Ishikawa (cell line): ENCODE measurements at regions not wholly inside any gene's neighbourhood (a gene's known extent, or its start where the extent isn't known, plus 50 kb on each side); places are given as distances from the start of the nearest gene placed in this dataset.

ENCODE experiments used
- CEBPB ChIP-seq: IDR thresholded peaks from 2 replicates; pipeline ENCODE4 v1.6.1; 2012
- EP300 ChIP-seq: IDR thresholded peaks from 2 replicates; pipeline ENCODE4 v1.6.1; 2012; ENCODE audit warnings: borderline replicate concordance
- MAX ChIP-seq: IDR thresholded peaks from 2 replicates; pipeline ENCODE4 v1.6.1; 2012
- TAF1 ChIP-seq: IDR thresholded peaks from 2 replicates; pipeline ENCODE4 v1.6.1; 2012; ENCODE audit warnings: low read depth, mild to moderate bottlenecking
- TCF12 ChIP-seq: IDR thresholded peaks from 2 replicates; pipeline ENCODE4 v1.6.1; 2012; ENCODE audit warnings: low read depth
- USF1 ChIP-seq: IDR thresholded peaks from 2 replicates; pipeline ENCODE4 v1.6.1; 2012
- YY1 ChIP-seq: IDR thresholded peaks from 2 replicates; pipeline ENCODE4 v1.6.1; 2012; ENCODE audit warnings: low read depth
- ZBTB7A ChIP-seq: IDR thresholded peaks from 2 replicates; pipeline ENCODE4 v1.6.1; 2012; ENCODE audit warnings: low read depth

GRCh38 chr18:29217124-29217915 is 1040.4 kb upstream of the CDH2 start:
- TF ChIP-seq MAX (no peak), TCF12 (no peak), EP300 (no peak), YY1 (no peak), ZBTB7A (no peak), CEBPB (no peak), TAF1 (no peak), USF1 (no peak)
